ENCODE measurements at regions not wholly inside any gene's neighbourhood (a gene's known extent, or its start where the extent isn't known, plus 50 kb on each side); places are given as distances from the start of the nearest gene placed in this dataset.

DNA sequence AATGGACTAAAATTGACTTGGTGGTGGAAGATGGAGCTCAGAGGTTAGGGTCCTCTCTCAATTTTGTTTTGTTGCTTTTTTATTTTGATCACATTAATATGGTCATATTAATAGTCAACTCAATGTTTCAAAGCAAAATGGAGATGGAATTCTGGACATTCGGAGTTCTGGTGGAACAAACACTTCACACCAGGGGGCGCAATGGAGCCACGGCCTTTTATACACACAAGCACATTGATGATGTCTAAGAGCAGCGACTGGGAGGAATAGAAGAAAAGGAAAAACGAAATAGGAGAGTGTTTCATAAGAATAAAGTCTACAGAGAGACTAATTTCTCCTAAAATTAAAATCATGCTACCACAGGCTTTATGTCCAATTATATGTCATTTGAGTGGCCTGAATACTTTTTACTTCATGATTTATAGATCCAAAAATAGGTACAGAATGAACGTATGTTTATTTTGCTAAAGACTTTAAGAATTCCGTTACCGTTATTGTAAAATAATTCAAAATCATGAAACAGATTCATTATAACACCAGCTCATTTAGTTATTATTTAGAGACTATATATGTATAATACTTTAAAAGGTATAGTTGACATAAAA is 197.6 kb upstream of the SASH1 start:
- TF ChIP-seq, protein P1, sequence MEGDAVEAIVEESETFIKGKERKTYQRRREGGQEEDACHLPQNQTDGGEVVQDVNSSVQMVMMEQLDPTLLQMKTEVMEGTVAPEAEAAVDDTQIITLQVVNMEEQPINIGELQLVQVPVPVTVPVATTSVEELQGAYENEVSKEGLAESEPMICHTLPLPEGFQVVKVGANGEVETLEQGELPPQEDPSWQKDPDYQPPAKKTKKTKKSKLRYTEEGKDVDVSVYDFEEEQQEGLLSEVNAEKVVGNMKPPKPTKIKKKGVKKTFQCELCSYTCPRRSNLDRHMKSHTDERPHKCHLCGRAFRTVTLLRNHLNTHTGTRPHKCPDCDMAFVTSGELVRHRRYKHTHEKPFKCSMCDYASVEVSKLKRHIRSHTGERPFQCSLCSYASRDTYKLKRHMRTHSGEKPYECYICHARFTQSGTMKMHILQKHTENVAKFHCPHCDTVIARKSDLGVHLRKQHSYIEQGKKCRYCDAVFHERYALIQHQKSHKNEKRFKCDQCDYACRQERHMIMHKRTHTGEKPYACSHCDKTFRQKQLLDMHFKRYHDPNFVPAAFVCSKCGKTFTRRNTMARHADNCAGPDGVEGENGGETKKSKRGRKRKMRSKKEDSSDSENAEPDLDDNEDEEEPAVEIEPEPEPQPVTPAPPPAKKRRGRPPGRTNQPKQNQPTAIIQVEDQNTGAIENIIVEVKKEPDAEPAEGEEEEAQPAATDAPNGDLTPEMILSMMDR (IDR thresholded peaks at IDR 0.05), result peak in 1 of 3 donors; percentile 35
- no peak for TF ChIP-seq POLR2A (IDR thresholded peaks at IDR 0.05)
- intact Hi-C loops (cut with DNase I; ENCODE audit: low total_unique reads), result no loop called here
- 28 to 29% methylated on average over 8 of the region's 8 CpGs for WGBS, 2 donors
- no peak overlapping the region for H3K4me3 ChIP-seq (ENCODE audit: low read depth, poor library complexity, severe bottlenecking)
- DNase-seq (ENCODE audit: low spot score in 2 of 2), result peak; percentile 41 to 93

DNA sequence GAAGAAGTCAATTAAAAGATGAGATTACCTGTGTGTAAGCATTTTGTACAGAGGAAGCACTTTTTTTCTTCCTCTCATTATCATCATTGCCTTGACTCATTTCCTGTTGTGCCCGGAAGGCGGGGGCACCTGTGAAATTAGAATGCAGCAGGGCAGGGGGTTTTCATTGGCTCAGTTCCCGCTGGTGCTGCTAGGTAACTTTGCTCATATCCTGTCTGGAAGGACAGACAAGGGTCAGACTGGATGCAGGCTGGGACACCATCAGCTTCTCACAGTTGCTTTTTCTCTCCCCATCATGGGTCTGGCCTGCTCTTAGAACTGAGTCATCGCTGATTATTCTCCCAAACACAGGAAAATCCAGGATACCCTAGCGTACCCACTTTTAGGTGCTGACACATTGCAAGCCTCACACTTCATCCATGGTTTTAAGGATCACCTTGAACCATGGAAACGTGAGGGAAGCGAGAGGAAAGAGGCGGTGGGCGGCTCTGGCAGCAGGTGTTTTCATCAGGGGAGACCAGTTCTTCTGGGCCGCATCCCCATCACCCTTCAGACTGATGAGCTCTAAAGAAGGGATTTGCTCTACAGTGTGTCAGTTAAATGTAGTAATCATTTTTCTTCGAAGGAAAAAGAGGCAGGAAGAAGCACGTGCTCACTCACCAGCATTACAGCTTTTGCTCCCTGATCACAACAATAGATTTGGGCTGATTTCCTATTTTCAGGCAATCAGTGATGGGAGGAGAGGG is 195.7 kb upstream of the SASH1 start:
- no peak for DNase-seq (ENCODE audit: low spot score in 2 of 2)
- intact Hi-C loops (cut with DNase I; ENCODE audit: low total_unique reads), result no loop called here
- H3K4me3 ChIP-seq (ENCODE audit: low read depth, poor library complexity, severe bottlenecking), result no peak overlapping the region
- TF ChIP-seq, protein P1 (IDR thresholded peaks at IDR 0.05), result no peak
- 79% methylated on average over 12 of the region's 12 CpGs for WGBS, 2 donors

DNA sequence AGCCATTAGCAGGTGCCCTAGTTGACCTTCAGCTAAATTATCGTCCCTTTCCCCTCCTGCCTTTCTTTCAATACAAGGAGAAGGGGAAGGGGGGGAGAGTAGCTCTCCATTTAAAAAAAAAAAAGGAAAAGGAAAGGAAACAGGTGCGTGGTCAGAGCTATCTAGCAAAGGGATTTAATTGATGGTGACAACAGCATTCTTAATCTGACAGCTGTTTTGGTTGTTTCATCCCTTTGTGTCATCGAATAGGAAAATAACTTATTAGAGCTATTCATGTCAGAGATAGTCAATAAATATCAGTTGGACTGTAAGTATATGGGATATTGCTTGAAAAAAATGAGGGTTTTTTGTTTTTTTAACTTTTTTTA is 195.2 kb upstream of the SASH1 start:
- 73 to 81% methylated on average over 3 of the region's 3 CpGs for WGBS, 2 donors
- TF ChIP-seq, protein P1 (IDR thresholded peaks at IDR 0.05), result no peak
- no peak for TF ChIP-seq POLR2A (IDR thresholded peaks at IDR 0.05)
- intact Hi-C loops (cut with DNase I; ENCODE audit: low total_unique reads), result no loop called here
- no peak for DNase-seq (ENCODE audit: low spot score in 2 of 2)
- no peak overlapping the region for H3K4me3 ChIP-seq (ENCODE audit: low read depth, poor library complexity, severe bottlenecking)

DNA sequence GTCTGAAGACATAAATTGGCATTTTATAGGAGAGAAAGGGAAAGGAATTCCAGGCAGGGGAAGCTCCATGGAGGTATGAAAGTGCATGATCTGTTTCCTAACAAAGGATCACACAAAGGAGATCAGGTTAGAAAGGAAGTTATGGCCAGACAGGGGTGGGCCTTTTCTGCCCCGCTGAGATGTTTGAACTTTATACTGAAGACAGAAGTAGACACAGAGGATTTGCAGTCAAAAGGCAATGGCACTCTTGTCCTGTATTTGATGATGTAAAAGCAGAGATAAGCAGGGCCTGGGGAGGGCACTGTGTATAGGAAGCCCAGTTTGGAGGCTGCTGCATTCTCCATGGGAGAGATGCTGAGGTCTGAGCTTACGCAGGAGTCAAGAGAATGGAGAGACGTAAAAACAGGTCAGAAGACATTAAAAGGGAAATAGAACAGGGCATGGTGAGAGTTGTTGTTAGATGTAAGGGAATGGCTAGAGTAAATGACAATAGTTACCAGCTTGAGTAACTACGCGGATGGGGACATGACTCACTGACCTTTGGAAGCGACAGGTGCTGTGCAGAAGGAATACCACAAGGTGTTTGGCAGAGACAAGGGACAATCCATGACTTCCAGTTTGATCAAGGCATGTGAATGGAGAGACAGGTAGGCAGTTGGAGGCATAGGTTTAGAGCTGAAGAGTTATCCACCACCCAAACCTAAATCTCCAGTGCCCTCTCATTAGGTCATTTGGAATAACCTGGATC is 190.6 kb upstream of the SASH1 start:
- DNase-seq (ENCODE audit: low spot score in 2 of 2), result no peak
- intact Hi-C loops (cut with DNase I; ENCODE audit: low total_unique reads), result no loop called here
- TF ChIP-seq, protein P1 (IDR thresholded peaks at IDR 0.05), result no peak
- no peak for TF ChIP-seq POLR2A (IDR thresholded peaks at IDR 0.05)
- no peak overlapping the region for H3K4me3 ChIP-seq (ENCODE audit: low read depth, poor library complexity, severe bottlenecking)
- WGBS, 2 donors, result 90 to 92% methylated on average over 6 of the region's 6 CpGs

DNA sequence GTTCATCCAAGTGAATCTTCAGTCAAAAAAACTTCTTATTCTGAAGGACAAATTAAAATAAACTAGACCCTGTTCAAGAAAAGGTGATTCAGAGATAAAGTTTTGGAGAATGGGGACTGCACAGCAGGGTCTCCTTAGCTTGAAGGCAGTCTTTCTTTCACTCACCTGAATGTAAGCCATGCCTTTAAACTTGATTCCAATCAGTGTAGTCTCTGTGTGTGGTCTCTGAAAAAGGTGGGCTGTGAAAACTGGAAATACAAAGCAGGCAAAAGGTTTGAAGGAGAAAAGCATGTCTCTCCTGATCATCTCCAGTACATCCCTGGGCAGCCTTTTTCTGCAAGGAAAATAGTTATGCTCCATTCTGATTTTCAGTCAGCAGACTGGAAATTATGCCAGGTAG is 188.0 kb upstream of the SASH1 start:
- no peak overlapping the region for H3K4me3 ChIP-seq (ENCODE audit: low read depth, poor library complexity, severe bottlenecking)
- no peak for DNase-seq (ENCODE audit: low spot score in 2 of 2)
- TF ChIP-seq POLR2A (IDR thresholded peaks at IDR 0.05), result no peak
- TF ChIP-seq, protein P1 (IDR thresholded peaks at IDR 0.05), result no peak
- intact Hi-C loops (cut with DNase I; ENCODE audit: low total_unique reads), result no loop called here
